Ishikawa (cell line): ENCODE measurements at regions not wholly inside any gene's neighbourhood (a gene's known extent, or its start where the extent isn't known, plus 50 kb on each side); places are given as distances from the start of the nearest gene placed in this dataset.
A peak's percentile ranks its signal among the peaks of the same experiment; 100 is the strongest.

Source experiments
- CEBPB ChIP-seq: IDR thresholded peaks from 2 replicates; pipeline ENCODE4 v1.6.1; 2012
- CREB1 ChIP-seq: IDR thresholded peaks from 2 replicates; pipeline ENCODE4 v1.6.1; 2012; ENCODE audit warnings: low read depth
- EGR1 ChIP-seq: IDR thresholded peaks from 2 replicates; pipeline ENCODE4 v1.6.1; 2012
- EP300 ChIP-seq: IDR thresholded peaks from 2 replicates; pipeline ENCODE4 v1.6.1; 2012; ENCODE audit warnings: borderline replicate concordance
- FOXM1 ChIP-seq: IDR thresholded peaks from 2 replicates; pipeline ENCODE4 v1.6.1; 2012; ENCODE audit warnings: low read depth, borderline replicate concordance
- MAX ChIP-seq: IDR thresholded peaks from 2 replicates; pipeline ENCODE4 v1.6.1; 2012
- NFIC ChIP-seq: IDR thresholded peaks from 2 replicates; pipeline ENCODE4 v1.6.1; 2012
- RAD21 ChIP-seq: IDR thresholded peaks from 2 replicates; pipeline ENCODE4 v1.6.1; 2012; ENCODE audit warnings: low read depth
- REST ChIP-seq: IDR thresholded peaks from 2 replicates; pipeline ENCODE4 v1.6.1; 2012; ENCODE audit warnings: low read depth, mild to moderate bottlenecking
- TAF1 ChIP-seq: IDR thresholded peaks from 2 replicates; pipeline ENCODE4 v1.6.1; 2012; ENCODE audit warnings: low read depth, mild to moderate bottlenecking
- TCF12 ChIP-seq: IDR thresholded peaks from 2 replicates; pipeline ENCODE4 v1.6.1; 2012; ENCODE audit warnings: low read depth
- TEAD4 ChIP-seq: IDR thresholded peaks from 2 replicates; pipeline ENCODE4 v1.6.1; 2012
- USF1 ChIP-seq: IDR thresholded peaks from 2 replicates; pipeline ENCODE4 v1.6.1; 2012
- YY1 ChIP-seq: IDR thresholded peaks from 2 replicates; pipeline ENCODE4 v1.6.1; 2012; ENCODE audit warnings: low read depth
- ZBTB7A ChIP-seq: IDR thresholded peaks from 2 replicates; pipeline ENCODE4 v1.6.1; 2012; ENCODE audit warnings: low read depth

- no peak for TF ChIP-seq FOXM1
Observed at GRCh38 chr18:76707534-76707933, 114.8 kb upstream of the ZNF236 start.

- no peak for TF ChIP-seq ZBTB7A
- no peak for TF ChIP-seq RAD21
- TF ChIP-seq CEBPB = no peak
- no peak for TF ChIP-seq MAX
- TF ChIP-seq CREB1 = no peak
- no peak for TF ChIP-seq USF1
- TF ChIP-seq EP300 = no peak
- TF ChIP-seq NFIC = no peak
- TF ChIP-seq REST = no peak
- TF ChIP-seq YY1 = no peak
- TF ChIP-seq TCF12 = no peak
- TF ChIP-seq TEAD4 = no peak
- TF ChIP-seq EGR1 = no peak
Observed at GRCh38 chr18:76699923-76700322, 122.4 kb upstream of the ZNF236 start.

GRCh38 chr18:76697441-76697901 lies 124.9 kb upstream of the ZNF236 start:
- TF ChIP-seq ZBTB7A = no peak
- TF ChIP-seq USF1 = no peak
- peak; percentile 17; the same call in 1 of the 2 replicates for TF ChIP-seq MAX

GRCh38 chr18:76691800-76692199 lies 130.6 kb upstream of the ZNF236 start:
- no peak for TF ChIP-seq MAX
- no peak for TF ChIP-seq CREB1
- no peak for TF ChIP-seq RAD21
- no peak for TF ChIP-seq EGR1
- no peak for TF ChIP-seq YY1
- no peak for TF ChIP-seq REST
- no peak for TF ChIP-seq TCF12
- no peak for TF ChIP-seq EP300
- no peak for TF ChIP-seq CEBPB
- no peak for TF ChIP-seq ZBTB7A
- no peak for TF ChIP-seq TAF1
- no peak for TF ChIP-seq USF1
- TF ChIP-seq TEAD4 = no peak
- TF ChIP-seq FOXM1 = no peak
- no peak for TF ChIP-seq NFIC

- TF ChIP-seq ZBTB7A (no peak), EP300 (no peak), MAX (no peak), FOXM1 (no peak), USF1 (no peak), YY1 (no peak), CEBPB (no peak), TCF12 (no peak), CREB1 (no peak), RAD21 (no peak), REST (no peak), NFIC (no peak), TEAD4 (no peak), EGR1 (no peak), TAF1 (no peak)
Observed at GRCh38 chr18:76689646-76690264, 132.6 kb upstream of the ZNF236 start.
